Mesenchymal stem cell (in vitro differentiated cells and primary cell): ENCODE measurements at regions not wholly inside any gene's neighbourhood (a gene's known extent, or its start where the extent isn't known, plus 50 kb on each side); places are given as distances from the start of the nearest gene placed in this dataset.
A peak's percentile ranks its signal among the peaks of the same experiment; 100 is the strongest.

Experiments used
- DNase-seq: peaks from one replicate; pipeline ENCODE4 v3.0.0-alpha.2; 2013
- H2AFZ ChIP-seq: one replicate; pipeline ENCODE4 v1.6.1; 2013; ENCODE audit warnings: low read depth, mild to moderate bottlenecking, control low read depth, inconsistent platforms, low read length, moderate library complexity
- H2AK5ac ChIP-seq: 2 replicates; pipeline ENCODE4 v1.6.1; 2013; ENCODE audit warnings: low read length, moderate library complexity, mild to moderate bottlenecking, inconsistent platforms; ENCODE audit not compliant: severe bottlenecking
- H2BK120ac ChIP-seq: one replicate; pipeline ENCODE4 v1.6.1; 2013; ENCODE audit warnings: low read depth, mild to moderate bottlenecking, inconsistent platforms, low read length, moderate library complexity
- H2BK12ac ChIP-seq, 2 experiments: one replicate each; pipeline ENCODE4 v1.6.1; 2013; ENCODE audit warnings: inconsistent platforms in 2 of 2, low read length in 2 of 2, mild to moderate bottlenecking in 2 of 2, moderate library complexity in 2 of 2, control low read depth in 1 of 2
- H2BK15ac ChIP-seq: one replicate; pipeline ENCODE4 v1.6.1; 2013; ENCODE audit warnings: mild to moderate bottlenecking, low read depth, inconsistent platforms; ENCODE audit not compliant: poor library complexity, severe bottlenecking
- H2BK5ac ChIP-seq: 2 replicates; pipeline ENCODE4 v1.6.1; 2013; ENCODE audit warnings: low read depth, mild to moderate bottlenecking, low read length, control low read depth, inconsistent platforms; ENCODE audit not compliant: poor library complexity, severe bottlenecking
- H3K14ac ChIP-seq, 2 experiments: one replicate each; pipeline ENCODE4 v1.6.1; 2013; ENCODE audit warnings: inconsistent platforms in 2 of 2, low read length in 2 of 2, control low read depth in 1 of 2, mild to moderate bottlenecking in 1 of 2, moderate library complexity in 1 of 2
- H3K18ac ChIP-seq, 2 experiments: one replicate each; pipeline ENCODE4 v1.6.1; 2013; ENCODE audit warnings: inconsistent platforms in 2 of 2, low read length in 2 of 2, control low read depth in 1 of 2, low read depth in 1 of 2, mild to moderate bottlenecking in 1 of 2
- H3K23ac ChIP-seq, 2 experiments: one replicate each; pipeline ENCODE4 v1.6.1; 2013; ENCODE audit warnings: inconsistent platforms in 2 of 2, low read length in 2 of 2, mild to moderate bottlenecking in 2 of 2, moderate library complexity in 2 of 2, control low read depth in 1 of 2
- H3K27ac ChIP-seq: 2 replicates; pipeline ENCODE4 v1.5.1; 2013; ENCODE audit warnings: mild to moderate bottlenecking, moderate library complexity, low read length, control low read depth, inconsistent platforms; ENCODE audit not compliant: poor library complexity, severe bottlenecking
- H3K27me3 ChIP-seq, 2 experiments: 2 replicates each; pipeline versions ENCODE4 v1.6.1 to v1.7.0; 2013; ENCODE audit warnings: low read length in 2 of 2, mild to moderate bottlenecking in 2 of 2, moderate library complexity in 2 of 2, control low read depth in 1 of 2, inconsistent platforms in 1 of 2; ENCODE audit not compliant: control insufficient read depth in 1 of 2, insufficient read depth in 1 of 2
- H3K36me3 ChIP-seq, 2 experiments: 2 replicates each; pipeline versions ENCODE4 v1.6.1 to v1.7.0; 2013; ENCODE audit warnings: low read length in 2 of 2, control low read depth in 1 of 2, inconsistent platforms in 1 of 2, low read depth in 1 of 2, mild to moderate bottlenecking in 1 of 2; ENCODE audit not compliant: insufficient read depth in 2 of 2, control insufficient read depth in 1 of 2
- H3K4ac ChIP-seq, 2 experiments: one replicate each; pipeline ENCODE4 v1.6.1; 2013; ENCODE audit warnings: inconsistent platforms in 2 of 2, low read length in 2 of 2, mild to moderate bottlenecking in 2 of 2, moderate library complexity in 2 of 2, control low read depth in 1 of 2, low read depth in 1 of 2
- H3K4me1 ChIP-seq: 2 replicates; pipeline ENCODE4 v1.6.1; 2013; ENCODE audit warnings: low read depth, low read length, control low read depth; ENCODE audit not compliant: control insufficient read depth, insufficient read depth
- H3K4me2 ChIP-seq: 2 replicates; pipeline ENCODE4 v1.6.1; 2013; ENCODE audit warnings: low read length, mild to moderate bottlenecking, inconsistent platforms; ENCODE audit not compliant: poor library complexity, severe bottlenecking
- H3K4me3 ChIP-seq, 2 experiments: 2 replicates each; pipeline versions ENCODE4 v1.5.1 to v1.7.0; 2013; ENCODE audit warnings: low read length in 2 of 2, mild to moderate bottlenecking in 2 of 2, control low read depth in 1 of 2, low read depth in 1 of 2; ENCODE audit not compliant: insufficient read depth in 1 of 2
- H3K79me1 ChIP-seq: replicated peaks from 2 replicates; pipeline ENCODE4 v1.6.1; 2013; ENCODE audit warnings: mild to moderate bottlenecking, control low read depth, low read length, inconsistent platforms; ENCODE audit not compliant: poor library complexity, severe bottlenecking
- H3K9ac ChIP-seq: 2 replicates; pipeline ENCODE4 v1.7.0; 2013; ENCODE audit warnings: mild to moderate bottlenecking, low read length, moderate library complexity
- H3K9me3 ChIP-seq: 2 replicates; pipeline ENCODE4 v1.7.0; 2013; ENCODE audit warnings: mild to moderate bottlenecking, low read length; ENCODE audit not compliant: control insufficient read depth
- H4K8ac ChIP-seq: one replicate; pipeline ENCODE4 v1.6.1; 2013; ENCODE audit warnings: inconsistent platforms, mild to moderate bottlenecking, low read length, moderate library complexity
- H4K91ac ChIP-seq: one replicate; pipeline ENCODE4 v1.6.1; 2013; ENCODE audit warnings: mild to moderate bottlenecking, low read length, inconsistent platforms
- WGBS: methylation state at CpG from one replicate; pipeline ENCODE4 v1.1.7; 2013; ENCODE audit warnings: mixed read lengths; 5-methylcytosine and 5-hydroxymethylcytosine counted together

- Histone ChIP-seq H3K18ac (peak overlapping the region; percentile 60 to 88), H3K27ac (peak overlapping the region; percentile 94), H2BK120ac (peak overlapping the region; percentile 92), H3K14ac (peak overlapping the region in 1 of 2 experiments; percentile 68), H3K4me3 (peak overlapping the region; percentile 68 to 85), H2BK5ac (peak overlapping the region; percentile 96), H3K36me3 (peaks cover 34 to 70% of the 10 kb centered on the region in 2 experiments), H3K27me3 (no peaks in the 10 kb centered on the region), H3K23ac (peak overlapping the region in 1 of 2 experiments; percentile 10), H3K79me1 (no peaks in the 10 kb centered on the region), H3K4me2 (peak overlapping the region; percentile 86), H4K91ac (peak overlapping the region; percentile 94), H3K9ac (peak overlapping the region; percentile 68), H2AFZ (no peak overlapping the region), H2AK5ac (peak overlapping the region; percentile 62), H4K8ac (peak overlapping the region; percentile 46), H3K4me1 (peaks cover 71% of the 10 kb centered on the region), H2BK12ac (peak overlapping the region in 1 of 2 experiments; percentile 79), H3K9me3 (no peaks in the 10 kb centered on the region), H2BK15ac (peak overlapping the region; percentile 74), H3K4ac (peak overlapping the region; percentile 62 to 70)
- 51% methylated on average over 22 of the region's 23 CpGs for whole genome bisulfite sequencing
- DNase-seq = peak; percentile 57
Measured at GRCh38 chr12:124386661-124387527, 92.0 kb downstream of the RFLNA start.

- Histone ChIP-seq H3K27ac (peak overlapping the region; percentile 94), H3K14ac (peak overlapping the region in 1 of 2 experiments; percentile 85), H2AFZ (no peak overlapping the region), H4K91ac (peak overlapping the region; percentile 94), H2BK15ac (peak overlapping the region; percentile 12), H4K8ac (peak overlapping the region; percentile 78), H3K18ac (peak overlapping the region; percentile 60 to 62), H3K4me3 (peak overlapping the region; percentile 49 to 63), H2BK12ac (peak overlapping the region; percentile 28 to 94), H2AK5ac (peak overlapping the region; percentile 99), H3K9me3 (no peaks in the 10 kb centered on the region), H3K4me2 (peak overlapping the region; percentile 75), H3K79me1 (no peaks in the 10 kb centered on the region), H2BK5ac (peak overlapping the region; percentile 96), H2BK120ac (peak overlapping the region; percentile 92), H3K9ac (peak overlapping the region; percentile 68), H3K4ac (peak overlapping the region; percentile 62 to 70), H3K27me3 (no peaks in the 10 kb centered on the region), H3K4me1 (peaks cover 72% of the 10 kb centered on the region), H3K23ac (peak overlapping the region in 1 of 2 experiments; percentile 51), H3K36me3 (peaks cover 37 to 72% of the 10 kb centered on the region in 2 experiments)
- peak; percentile 53 for DNase-seq
- 34% methylated on average over 17 of the region's 17 CpGs for WGBS
Measured at GRCh38 chr12:124386059-124386458, 91.2 kb downstream of the RFLNA start.

DNA sequence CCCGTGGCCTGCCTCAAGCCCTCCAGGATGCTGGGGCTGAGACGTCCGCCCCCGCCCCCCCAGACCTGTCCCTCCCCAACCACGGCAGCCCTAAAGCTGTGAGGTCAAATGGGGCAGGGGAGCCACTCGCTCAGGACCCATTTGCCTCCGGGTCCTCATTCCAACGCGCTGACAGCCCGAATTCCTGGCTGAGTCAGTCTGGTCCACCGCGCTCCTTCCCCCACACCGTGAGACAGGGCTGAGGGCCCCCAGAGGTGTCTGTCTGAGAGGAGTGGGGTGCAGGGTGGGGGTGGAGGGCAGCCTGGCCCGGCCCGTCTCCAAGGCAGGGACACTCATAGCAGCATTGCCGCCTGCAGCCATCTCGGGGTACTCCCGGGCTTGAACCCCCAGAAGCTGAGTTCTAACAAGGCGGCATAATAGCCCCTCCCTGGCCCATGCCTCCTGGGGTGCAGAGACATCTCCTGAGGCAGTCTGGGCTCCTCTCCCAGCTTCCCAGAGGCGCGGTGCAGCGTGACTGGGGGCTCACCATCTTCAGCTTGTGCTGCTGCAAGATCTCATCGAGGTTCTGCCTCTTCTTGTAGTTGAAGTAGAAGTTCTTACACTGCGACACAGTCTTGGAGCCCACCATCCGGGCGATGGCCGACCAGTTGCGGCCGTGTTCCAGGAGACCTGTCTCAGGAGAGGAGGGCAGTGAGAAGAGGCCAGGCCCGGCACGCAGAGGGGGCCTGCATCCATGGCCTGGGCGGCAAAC, 90.5 kb downstream of the RFLNA start:
- Histone ChIP-seq H2AFZ (no peak overlapping the region), H3K27me3 (no peaks in the 10 kb centered on the region), H3K27ac (peak overlapping the region; percentile 94), H2BK12ac (peak overlapping the region; percentile 51 to 94), H3K4me2 (peak overlapping the region; percentile 75), H3K36me3 (peaks cover 38 to 74% of the 10 kb centered on the region in 2 experiments), H3K9ac (peak overlapping the region; percentile 36), H4K91ac (peak overlapping the region; percentile 94), H2BK120ac (peak overlapping the region; percentile 92), H3K9me3 (no peaks in the 10 kb centered on the region), H2BK5ac (peak overlapping the region; percentile 96), H3K4me1 (peaks cover 71% of the 10 kb centered on the region), H3K4ac (peak overlapping the region; percentile 62 to 70), H3K4me3 (peak overlapping the region in 1 of 2 experiments; percentile 20), H3K79me1 (no peaks in the 10 kb centered on the region), H2BK15ac (peak overlapping the region; percentile 12), H3K23ac (peak overlapping the region in 1 of 2 experiments; percentile 51), H4K8ac (peak overlapping the region; percentile 78), H3K14ac (peak overlapping the region in 1 of 2 experiments; percentile 85), H2AK5ac (peak overlapping the region; percentile 99), H3K18ac (peak overlapping the region; percentile 60 to 84)
- peak; percentile 88 for DNase-seq
- 48% methylated on average over 26 of the region's 32 CpGs for WGBS
